ENCODE measurements at regions not wholly inside any gene's neighbourhood (a gene's known extent, or its start where the extent isn't known, plus 50 kb on each side); places are given as distances from the start of the nearest gene placed in this dataset.

- DNase-seq (ENCODE audit: low read depth) = no peak
- no peak overlapping the region for H3K4me3 ChIP-seq (ENCODE audit: low read depth, low read length)
These were observed 208.6 kb upstream of the GDNF start for GRCh38 chr5:38048400-38048799.

GRCh38 chr5:38046103-38046502 is 206.3 kb upstream of the GDNF start:
- no peak for DNase-seq (ENCODE audit: low read depth)
- no peak overlapping the region for H3K4me3 ChIP-seq (ENCODE audit: low read depth, low read length)

- DNase-seq (ENCODE audit: low read depth) = no peak
- no peak overlapping the region for H3K4me3 ChIP-seq (ENCODE audit: low read depth, low read length)
These were observed 205.6 kb upstream of the GDNF start for GRCh38 chr5:38045446-38045845.

DNA sequence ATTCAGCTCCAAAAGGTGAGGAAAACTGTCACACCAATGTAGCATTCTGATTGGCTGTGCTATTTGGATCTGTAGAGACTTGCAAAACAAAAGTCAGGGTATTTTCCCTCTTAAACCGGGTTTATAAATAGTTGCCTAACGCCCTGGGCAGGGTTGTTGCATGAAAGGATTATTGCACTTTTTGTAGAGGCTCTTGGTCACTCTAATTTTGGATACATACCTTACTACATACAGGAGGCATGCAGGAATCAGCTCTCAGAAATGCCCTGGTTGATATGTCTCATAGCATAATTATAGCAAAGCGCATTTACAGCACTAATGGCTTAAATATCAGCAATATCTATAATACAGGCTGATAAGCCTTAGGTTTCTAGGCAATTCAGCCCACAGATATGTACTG is 200.0 kb upstream of the GDNF start:
- H3K4me3 ChIP-seq (ENCODE audit: low read depth, low read length) = no peak overlapping the region
- no peak for DNase-seq (ENCODE audit: low read depth)

DNA sequence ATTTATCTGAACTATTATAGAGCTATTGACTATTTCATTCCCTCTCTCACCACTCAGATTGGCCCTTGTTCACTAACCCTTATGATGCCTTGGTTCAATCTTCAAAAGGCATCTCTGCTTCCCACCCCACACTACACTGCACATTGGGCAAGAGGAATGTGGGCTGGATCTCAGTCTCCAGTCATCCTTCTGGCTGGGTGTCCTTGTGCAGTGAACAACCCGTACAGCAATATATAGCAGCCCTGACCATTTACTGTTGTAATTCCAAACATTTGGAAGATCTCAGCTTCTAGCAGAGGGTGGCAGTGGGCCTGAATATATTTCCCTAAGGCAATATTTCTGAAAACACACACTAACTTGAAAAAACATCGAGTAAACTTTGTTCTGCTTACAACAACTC is 199.2 kb upstream of the GDNF start:
- no peak for DNase-seq (ENCODE audit: low read depth)
- H3K4me3 ChIP-seq (ENCODE audit: low read depth, low read length) = no peak overlapping the region

DNA sequence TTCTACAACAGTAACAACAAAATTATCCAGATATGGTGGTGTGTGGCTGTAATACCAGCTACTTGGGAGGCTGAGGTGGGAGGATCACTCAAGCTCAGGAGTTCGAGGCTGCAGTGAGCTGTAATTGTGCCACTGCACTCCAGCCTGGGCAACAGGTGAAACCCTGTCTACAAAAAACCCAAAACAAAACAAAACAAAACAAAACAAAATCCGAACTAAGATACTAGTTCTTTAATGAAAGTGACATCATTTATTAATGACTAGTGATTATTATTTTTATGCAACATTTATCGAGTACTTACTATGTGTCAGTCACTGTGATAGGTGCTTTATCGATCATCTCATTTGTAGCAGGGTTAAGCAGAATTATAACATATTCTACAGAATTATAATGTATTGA is 196.9 kb upstream of the GDNF start:
- DNase-seq (ENCODE audit: low read depth) = no peak
- no peak overlapping the region for H3K4me3 ChIP-seq (ENCODE audit: low read depth, low read length)

- DNase-seq (ENCODE audit: low read depth) = no peak
- H3K4me3 ChIP-seq (ENCODE audit: low read depth, low read length) = no peak overlapping the region
These were observed 192.3 kb upstream of the GDNF start for GRCh38 chr5:38032149-38032548.

GRCh38 chr5:38031304-38031703 is 191.5 kb upstream of the GDNF start:
- no peak overlapping the region for H3K4me3 ChIP-seq (ENCODE audit: low read depth, low read length)
- no peak for DNase-seq (ENCODE audit: low read depth)

GRCh38 chr5:38029397-38030065 is 189.7 kb upstream of the GDNF start:
- no peak overlapping the region for H3K4me3 ChIP-seq (ENCODE audit: low read depth, low read length)

GRCh38 chr5:38023799-38024198 is 184.0 kb upstream of the GDNF start:
- DNase-seq (ENCODE audit: low read depth) = no peak

More at GRCh38 chr5:38029397-38030065, 189.7 kb upstream of the GDNF start:
- no peak for DNase-seq (ENCODE audit: low read depth)

GRCh38 chr5:38023371-38023770 is 183.5 kb upstream of the GDNF start:
- no peak for DNase-seq (ENCODE audit: low read depth)
- H3K4me3 ChIP-seq (ENCODE audit: low read depth, low read length) = no peak overlapping the region

More at GRCh38 chr5:38023799-38024198, 184.0 kb upstream of the GDNF start:
- H3K4me3 ChIP-seq (ENCODE audit: low read depth, low read length) = no peak overlapping the region

DNA sequence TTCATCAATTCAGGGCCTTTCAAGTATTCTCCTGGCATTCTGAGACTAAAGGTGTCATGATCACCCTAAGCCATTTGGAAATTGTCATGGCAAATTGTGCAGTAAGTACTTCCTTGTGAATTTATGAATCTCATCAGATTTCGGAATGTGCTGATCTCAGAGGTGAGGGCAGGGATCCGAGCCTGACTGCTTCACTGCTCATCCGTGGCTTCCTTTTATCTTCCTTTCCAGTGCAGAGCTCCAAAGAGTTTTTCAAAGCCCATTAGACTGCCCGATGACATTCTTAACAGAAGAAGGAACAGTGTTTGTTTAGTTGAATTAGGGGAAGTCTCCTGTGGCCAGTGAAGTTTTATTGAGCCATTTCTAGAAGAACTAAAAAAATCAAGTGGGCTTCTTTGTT is 182.8 kb upstream of the GDNF start:
- H3K4me3 ChIP-seq (ENCODE audit: low read depth, low read length) = no peak overlapping the region
- DNase-seq (ENCODE audit: low read depth) = no peak

DNA sequence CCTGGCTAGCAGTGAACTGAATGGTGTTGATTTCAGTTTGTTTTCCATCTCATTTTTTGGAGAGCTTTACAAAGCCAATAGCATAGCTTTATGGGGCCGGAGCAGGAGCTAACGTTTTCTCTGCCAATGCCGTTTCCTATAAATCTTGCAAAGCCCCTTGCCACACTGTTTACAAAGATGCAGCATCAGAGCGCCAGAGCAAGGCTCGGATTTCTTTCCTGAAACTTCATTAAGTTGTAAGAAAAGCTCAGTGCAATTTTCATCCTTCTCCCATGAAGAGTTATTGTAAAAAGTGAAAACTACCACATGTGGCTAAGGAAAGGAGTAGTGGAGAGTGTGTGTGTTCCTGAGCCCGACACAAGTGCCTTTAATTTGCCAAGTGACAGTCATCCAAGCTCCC is 178.2 kb upstream of the GDNF start:
- no peak overlapping the region for H3K4me3 ChIP-seq (ENCODE audit: low read depth, low read length)
- no peak for DNase-seq (ENCODE audit: low read depth)

- no peak overlapping the region for H3K4me3 ChIP-seq (ENCODE audit: low read depth, low read length)
- no peak for DNase-seq (ENCODE audit: low read depth)
These were observed 173.3 kb upstream of the GDNF start for GRCh38 chr5:38013107-38013506.

DNA sequence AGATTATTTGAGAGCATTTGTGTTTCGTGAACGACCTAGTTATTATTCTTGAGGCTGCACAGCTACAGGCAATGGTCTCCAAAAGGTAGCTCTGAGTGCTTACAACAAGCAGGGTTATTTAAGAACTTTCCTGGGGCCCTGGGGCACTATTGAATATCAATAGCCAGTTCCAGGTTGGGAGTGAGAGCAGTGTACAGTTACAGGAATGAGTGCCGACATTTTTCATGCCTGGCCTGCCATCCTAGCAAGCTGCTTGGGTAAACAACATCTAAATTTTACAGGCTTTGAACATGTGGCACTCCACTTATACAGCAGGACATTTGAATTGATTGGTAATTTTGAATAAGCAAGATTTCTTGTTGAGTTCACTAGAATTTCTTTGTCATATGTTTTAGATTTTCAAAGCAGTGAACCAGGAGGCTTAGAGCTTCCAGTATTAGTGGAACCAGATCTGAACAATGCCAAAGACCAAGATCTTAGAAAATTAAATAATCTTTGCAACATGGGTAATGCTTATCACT is 171.9 kb upstream of the GDNF start:
- DNase-seq (ENCODE audit: low read depth) = no peak
- no peak overlapping the region for H3K4me3 ChIP-seq (ENCODE audit: low read depth, low read length)

- H3K4me3 ChIP-seq (ENCODE audit: low read depth, low read length) = no peak overlapping the region
- DNase-seq (ENCODE audit: low read depth) = no peak
These were observed 170.0 kb upstream of the GDNF start for GRCh38 chr5:38009749-38010358.

DNA sequence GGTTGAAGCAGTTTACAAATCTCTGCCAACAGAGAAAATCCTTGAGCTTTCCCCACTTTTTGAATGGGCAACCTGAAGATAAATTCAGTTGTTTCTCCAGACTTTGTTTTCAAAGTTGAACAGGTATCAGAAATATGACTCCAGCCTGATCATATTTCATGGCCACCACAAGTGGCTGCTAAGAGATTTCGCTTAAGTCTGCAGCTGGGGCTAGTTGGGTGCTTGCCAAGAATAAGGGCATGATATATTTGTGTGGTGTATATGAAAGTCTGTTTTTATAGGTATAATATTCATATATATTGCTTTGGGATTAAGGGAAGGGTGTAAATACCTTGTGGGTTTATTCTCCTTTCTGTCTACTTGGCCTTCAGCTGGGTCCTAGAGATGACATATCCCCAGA is 168.4 kb upstream of the GDNF start:
- DNase-seq (ENCODE audit: low read depth) = no peak
- H3K4me3 ChIP-seq (ENCODE audit: low read depth, low read length) = no peak overlapping the region

DNA sequence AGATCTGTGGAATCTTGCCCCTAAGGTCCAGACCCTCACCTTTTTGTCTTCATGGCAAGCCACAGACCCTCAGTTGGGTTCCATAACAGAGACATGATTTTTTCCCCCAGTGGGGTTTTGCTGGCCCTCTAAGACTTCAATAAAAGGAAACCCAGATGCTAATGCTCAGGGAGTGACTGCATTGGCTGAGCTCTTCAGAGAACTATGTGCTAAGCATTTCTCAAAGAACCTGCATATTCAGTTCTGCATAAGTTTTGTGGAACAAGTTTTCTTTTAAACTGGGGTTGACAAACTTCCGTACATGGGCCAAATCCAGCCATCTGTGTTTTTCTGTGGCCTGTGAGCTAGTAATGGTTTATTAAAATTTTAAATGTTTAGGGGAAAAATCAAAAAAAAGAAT is 159.8 kb upstream of the GDNF start:
- no peak for DNase-seq (ENCODE audit: low read depth)

DNA sequence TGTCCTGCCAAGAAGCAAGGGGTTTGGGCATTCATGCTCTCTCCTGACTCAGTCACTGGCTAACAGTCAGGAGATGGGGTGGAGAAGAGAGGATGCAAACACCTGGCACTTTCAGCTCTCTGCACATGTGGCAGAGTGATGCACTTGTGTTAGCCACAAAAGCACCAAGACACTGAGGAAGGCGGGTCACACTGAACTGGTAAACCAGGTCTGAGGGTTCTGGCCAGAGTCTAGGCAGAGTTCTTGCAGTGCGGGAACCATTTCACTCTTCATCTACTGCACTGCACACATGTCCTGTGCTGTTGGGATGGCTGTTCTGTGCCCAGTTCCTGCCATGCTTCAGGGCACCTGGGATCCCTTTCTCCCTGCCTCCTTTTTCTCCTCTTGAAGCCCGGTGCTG is 157.1 kb upstream of the GDNF start:
- no peak overlapping the region for H3K4me3 ChIP-seq (ENCODE audit: low read depth, low read length)
- no peak for DNase-seq (ENCODE audit: low read depth)

More for the DNA sequence above, 159.8 kb upstream of the GDNF start:
- no peak overlapping the region for H3K4me3 ChIP-seq (ENCODE audit: low read depth, low read length)

DNA sequence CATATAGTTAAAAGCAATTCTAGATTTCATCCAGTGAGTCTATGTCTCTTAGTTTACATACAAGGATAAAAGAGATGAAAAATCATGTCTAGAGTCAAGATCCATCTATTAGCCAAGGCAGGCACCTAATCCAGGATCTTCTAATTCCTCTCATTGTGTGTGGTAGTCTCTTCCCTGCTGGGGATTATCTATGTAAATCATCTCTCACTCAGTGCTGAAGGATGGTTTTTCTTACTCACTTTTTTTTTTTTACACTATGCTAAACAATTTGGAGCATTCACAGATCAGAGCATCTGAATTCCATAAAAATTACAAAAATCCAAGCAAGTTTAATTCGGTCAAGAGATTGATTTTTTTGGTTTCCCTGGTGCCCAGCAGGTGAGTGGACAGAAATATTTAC is 154.9 kb upstream of the GDNF start:
- no peak for DNase-seq (ENCODE audit: low read depth)
- no peak overlapping the region for H3K4me3 ChIP-seq (ENCODE audit: low read depth, low read length)

All from skeletal muscle cell (primary cell).